Kidney (tissue), 13 donors: ENCODE measurements at regions not wholly inside any gene's neighbourhood (a gene's known extent, or its start where the extent isn't known, plus 50 kb on each side); places are given as distances from the start of the nearest gene placed in this dataset.
"Not testable (repeated sequence)": the region's sequence is repeated elsewhere in the genome, so short reads cannot be mapped to it uniquely, and the experiment has no call there.

Source experiments
- DNase-seq, 5 donors: peaks; one replicate each; pipeline ENCODE4 v3.0.0-alpha.2; 2013 to 2020
- FAIRE-seq: peaks from 2 replicates; lab custom pipeline; 2012; peaks lifted over from hg19 to GRCh38; lab: Jason Lieb, UNC
- H3K27ac ChIP-seq, 2 donors: one replicate each; pipeline ENCODE4 v1.7.0; 2013; ENCODE audit warnings: low read depth in 2 of 2, low read length in 2 of 2, inconsistent platforms in 1 of 2
- H3K27me3 ChIP-seq: one replicate; pipeline ENCODE4 v1.7.1; 2013; ENCODE audit warnings: low read length, inconsistent platforms; ENCODE audit not compliant: control insufficient read depth, insufficient read depth
- H3K36me3 ChIP-seq, 3 donors: one replicate each; pipeline versions ENCODE4 v1.7.0 to v1.7.1; 2013; ENCODE audit warnings: low read length in 3 of 3, control low read depth in 1 of 3, inconsistent platforms in 1 of 3; ENCODE audit not compliant: insufficient read depth in 3 of 3, control insufficient read depth in 2 of 3
- H3K4me1 ChIP-seq, 3 donors: one replicate each; pipeline versions ENCODE4 v1.7.0 to v1.7.1; 2013; ENCODE audit warnings: low read length in 3 of 3, inconsistent platforms in 1 of 3, low read depth in 1 of 3; ENCODE audit not compliant: control insufficient read depth in 2 of 3, insufficient read depth in 2 of 3
- H3K4me3 ChIP-seq, 3 donors: one replicate each; pipeline versions ENCODE4 v1.7.0 to v1.8.1; 2013; ENCODE audit warnings: low read length in 3 of 3, control low read depth in 1 of 3, inconsistent platforms in 1 of 3
- H3K9ac ChIP-seq, 3 donors: one replicate each; pipeline versions ENCODE4 v1.7.0 to v1.7.1; 2013; ENCODE audit warnings: low read length in 3 of 3, control low read depth in 1 of 3, inconsistent platforms in 1 of 3
- H3K9me3 ChIP-seq, 3 donors: one replicate each; pipeline versions ENCODE4 v1.7.0 to v1.7.1; 2013; ENCODE audit warnings: low read length in 3 of 3, control low read depth in 1 of 3, inconsistent platforms in 1 of 3; ENCODE audit not compliant: control insufficient read depth in 2 of 3, insufficient read depth in 1 of 3
- CTCF ChIP-seq: IDR thresholded peaks from 3 replicates; pipeline ENCODE4 v1.5.1; 2012; ENCODE audit warnings: mild to moderate bottlenecking, moderate library complexity, borderline replicate concordance; ENCODE audit not compliant: insufficient read depth; ENCODE audit errors: extremely low read depth
- intact Hi-C: fragments of 100-400 bp; cut with DNase I; formaldehyde crosslinking; loops from one replicate; pipeline ENCODE4 v1.11.1; 2022
- donor health status: control.
- donor health status: control.
- donor health status: control.
- donor health status: control.
- donor health status: control.
- donor health status: DM: yes; HTN: yes; CAD: no.
- donor health status: Normal renal cell carcinoma (clear cell type).

GRCh38 chr5:126056851-126057622, 366.2 kb upstream of the GRAMD2B start:
- H3K4me1 ChIP-seq = peaks cover 4 to 12% (median 8%) of the 10 kb centered on the region in 3 donors
- no peaks in the 10 kb centered on the region for H3K27me3 ChIP-seq
- H3K36me3 ChIP-seq = no peaks in the 10 kb centered on the region
- intact Hi-C loops = no loop called here
- no peak for TF ChIP-seq CTCF
- DNase-seq (no peak), FAIRE-seq (no peak)
- no peaks in the 10 kb centered on the region for H3K9me3 ChIP-seq
- no peak overlapping the region for H3K9ac ChIP-seq
- H3K27ac ChIP-seq = no peak overlapping the region
- no peak overlapping the region for H3K4me3 ChIP-seq

- H3K27me3 ChIP-seq, FAIRE-seq, DNase-seq, H3K27ac ChIP-seq, H3K36me3 ChIP-seq, H3K9me3 ChIP-seq, intact Hi-C loops, H3K4me3 ChIP-seq, H3K9ac ChIP-seq: not testable (repeated sequence)
- H3K4me1 ChIP-seq = peaks cover 4 to 12% (median 8%) of the 10 kb centered on the region in 3 donors
These were observed 364.8 kb upstream of the GRAMD2B start for GRCh38 chr5:126058392-126058791.

- Histone ChIP-seq H3K27ac (no peak overlapping the region), H3K9ac (no peak overlapping the region), H3K36me3 (no peaks in the 10 kb centered on the region), H3K4me3 (no peak overlapping the region), H3K9me3 (no peaks in the 10 kb centered on the region), H3K4me1 (no peaks in the 10 kb centered on the region), H3K27me3 (no peaks in the 10 kb centered on the region)
- no peak for TF ChIP-seq CTCF
- no peak for FAIRE-seq
- no peak for DNase-seq
- intact Hi-C loops = no loop called here
These were observed 360.6 kb upstream of the GRAMD2B start for GRCh38 chr5:126062398-126063221.

- DNase-seq (no peak), FAIRE-seq (no peak)
- no peak overlapping the region for H3K9ac ChIP-seq
- H3K27ac ChIP-seq = no peak overlapping the region
- H3K27me3 ChIP-seq = no peaks in the 10 kb centered on the region
- intact Hi-C loops = no loop called here
- no peak for TF ChIP-seq CTCF
- no peaks in the 10 kb centered on the region for H3K36me3 ChIP-seq
- H3K4me1 ChIP-seq = no peaks in the 10 kb centered on the region
- no peaks in the 10 kb centered on the region for H3K9me3 ChIP-seq
- no peak overlapping the region for H3K4me3 ChIP-seq
These were observed 358.1 kb upstream of the GRAMD2B start for GRCh38 chr5:126065061-126065460.
